Stromal cell of bone marrow (primary cell): ENCODE measurements at regions not wholly inside any gene's neighbourhood (a gene's known extent, or its start where the extent isn't known, plus 50 kb on each side); places are given as distances from the start of the nearest gene placed in this dataset.

Source experiments
- DNase-seq: peaks from one replicate; pipeline ENCODE4 v3.0.0-alpha.2; 2012; ENCODE audit warnings: low read depth

- DNase-seq: no peak
Observed at GRCh38 chr5:117803533-117803932, 1184.8 kb downstream of the DTWD2 start.

GRCh38 chr5:117801583-117801982 is 1186.8 kb downstream of the DTWD2 start:
- DNase-seq: no peak

DNA sequence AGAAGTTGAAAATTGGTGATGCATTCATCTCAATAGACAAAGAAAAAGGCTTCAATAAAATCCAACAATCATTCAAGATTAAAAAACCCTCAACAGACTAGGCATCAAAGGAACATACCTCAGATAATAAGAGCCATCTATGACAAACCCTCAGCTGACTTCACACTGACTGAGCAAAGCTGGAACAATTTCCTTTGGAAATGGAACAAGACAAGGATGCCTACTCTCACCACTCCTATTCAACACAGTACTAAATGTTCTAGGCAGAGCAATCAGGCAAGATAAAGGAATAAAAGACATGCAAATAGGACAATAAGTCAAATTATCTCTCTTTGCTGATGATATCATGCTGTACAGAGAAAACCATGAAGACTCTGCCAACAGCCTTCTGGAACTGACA is 1188.1 kb downstream of the DTWD2 start:
- no peak for DNase-seq

DNA sequence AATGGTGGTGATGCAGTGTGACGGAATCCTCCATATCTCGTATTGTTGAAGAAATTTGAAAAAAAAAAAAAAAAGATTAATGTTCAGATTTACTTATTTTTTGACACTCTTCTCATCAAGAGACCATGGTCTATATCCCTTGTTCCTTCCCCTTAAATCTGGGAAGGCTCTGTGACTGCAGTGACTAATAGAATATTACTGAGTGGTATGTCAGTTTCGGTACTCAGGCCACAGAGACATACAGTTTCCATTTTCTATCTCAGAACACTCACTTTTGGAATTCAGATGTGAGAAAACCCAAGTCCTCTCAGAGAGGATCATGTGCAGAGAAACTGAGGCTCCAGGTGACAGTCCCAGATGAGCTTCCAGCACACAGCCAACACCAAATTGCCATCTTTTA is 1193.5 kb downstream of the DTWD2 start:
- no peak for DNase-seq

- no peak for DNase-seq
Observed at GRCh38 chr5:117793963-117794362, 1194.4 kb downstream of the DTWD2 start.

DNA sequence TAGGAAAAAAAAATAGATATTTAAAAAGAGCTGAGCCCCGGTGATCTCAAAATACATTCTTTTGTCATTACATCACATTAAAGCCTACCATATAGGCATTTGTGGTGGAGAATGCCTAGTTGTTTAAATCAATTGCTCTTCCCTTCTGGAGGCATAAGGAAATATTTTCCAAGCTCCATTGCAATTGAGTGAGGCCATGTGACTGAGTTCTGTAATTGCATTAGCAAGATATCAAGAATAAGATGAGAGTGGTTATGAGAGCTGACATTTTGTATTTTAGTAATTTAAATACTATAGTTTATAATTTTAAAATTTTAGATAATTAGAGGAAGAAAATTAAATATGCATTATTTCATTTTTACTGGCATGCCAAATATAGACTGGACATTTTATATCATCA is 1195.9 kb downstream of the DTWD2 start:
- DNase-seq: no peak

DNA sequence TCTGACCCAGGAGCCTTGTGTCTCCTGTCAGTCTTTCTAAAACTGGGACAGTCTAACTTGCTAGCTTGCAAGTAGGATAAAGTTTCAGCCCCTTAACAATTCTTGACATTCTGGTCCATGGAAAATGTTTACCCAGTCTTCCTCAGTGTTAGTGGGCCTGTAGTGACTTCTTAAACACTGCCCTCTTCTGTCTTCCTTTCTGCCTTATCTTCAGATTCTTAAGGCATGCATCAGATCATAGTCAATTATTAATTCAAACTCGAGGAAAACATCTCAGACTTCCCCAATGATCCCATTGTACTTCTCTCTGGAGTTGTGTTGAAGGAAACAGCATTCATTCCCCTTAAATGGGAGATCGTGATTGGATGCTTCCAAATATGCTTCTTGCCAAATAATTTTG is 1199.8 kb downstream of the DTWD2 start:
- DNase-seq: no peak

- no peak for DNase-seq
Observed at GRCh38 chr5:117779171-117779570, 1204.5 kb upstream of the SEMA6A start.

GRCh38 chr5:117776977-117777376 is 1202.4 kb upstream of the SEMA6A start:
- no peak for DNase-seq

GRCh38 chr5:117769877-117770276 is 1195.3 kb upstream of the SEMA6A start:
- DNase-seq: no peak

- no peak for DNase-seq
Observed at GRCh38 chr5:117763271-117763670, 1188.6 kb upstream of the SEMA6A start.

- DNase-seq: no peak
Observed at GRCh38 chr5:117761186-117761585, 1186.6 kb upstream of the SEMA6A start.

- no peak for DNase-seq
Observed at GRCh38 chr5:117759849-117760499, 1185.4 kb upstream of the SEMA6A start.

DNA sequence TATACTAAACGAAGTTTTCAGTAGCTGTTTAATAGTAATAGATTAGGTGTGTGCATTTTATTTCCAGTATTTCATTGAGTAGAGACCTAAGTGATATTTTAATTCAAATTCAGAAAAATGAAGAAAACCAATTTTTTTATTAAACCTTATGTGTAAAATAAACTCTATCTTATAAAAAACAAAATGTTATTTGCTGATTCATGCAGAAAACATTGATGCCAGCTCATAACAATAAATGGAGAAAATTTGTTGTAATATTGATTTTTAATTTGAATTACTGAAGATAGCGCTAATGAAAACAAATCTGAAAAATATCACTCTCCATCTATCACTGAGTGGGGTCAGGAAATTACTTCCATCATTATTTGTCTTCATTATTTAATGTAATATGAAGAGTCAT is 1177.8 kb upstream of the SEMA6A start:
- DNase-seq: no peak

DNA sequence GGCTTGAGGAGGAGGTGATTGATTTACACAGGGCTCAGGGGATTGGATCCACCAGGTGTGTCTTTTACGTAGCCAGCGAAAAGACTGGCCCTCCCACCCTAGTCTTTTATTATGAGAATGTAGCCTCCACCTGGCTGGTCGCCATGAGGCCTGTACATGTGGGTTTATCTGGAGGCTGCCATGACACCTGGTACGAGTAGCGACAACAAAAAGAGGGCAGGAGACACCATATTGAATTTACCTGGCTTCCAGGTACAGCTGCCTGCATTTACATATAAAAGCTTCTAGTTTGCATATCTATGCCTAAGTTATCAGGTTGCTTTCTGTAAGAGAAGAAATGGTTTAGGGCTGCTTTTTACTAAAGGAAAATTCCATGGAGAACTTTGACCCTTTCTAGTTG is 1173.7 kb upstream of the SEMA6A start:
- no peak for DNase-seq

DNA sequence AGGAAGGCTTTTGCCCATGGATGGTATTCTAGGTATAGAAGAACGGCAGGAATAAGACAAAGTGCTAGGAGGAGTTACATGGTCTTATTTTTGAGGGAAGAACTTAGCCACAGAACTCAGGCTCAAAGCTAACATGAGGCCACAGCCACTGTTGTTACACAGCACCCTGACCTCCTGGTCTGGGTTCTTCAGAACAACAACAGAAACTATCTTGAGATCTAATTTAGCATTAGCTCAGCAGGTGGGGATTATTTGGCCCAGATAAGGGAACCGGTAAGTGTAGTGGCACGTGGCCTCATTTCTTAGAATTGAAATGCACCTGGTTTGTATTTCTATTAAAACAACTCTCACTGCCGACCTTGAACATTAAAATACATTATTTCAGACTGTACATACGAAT is 1168.7 kb upstream of the SEMA6A start:
- DNase-seq: no peak

GRCh38 chr5:117741655-117742206 is 1167.1 kb upstream of the SEMA6A start:
- no peak for DNase-seq

DNA sequence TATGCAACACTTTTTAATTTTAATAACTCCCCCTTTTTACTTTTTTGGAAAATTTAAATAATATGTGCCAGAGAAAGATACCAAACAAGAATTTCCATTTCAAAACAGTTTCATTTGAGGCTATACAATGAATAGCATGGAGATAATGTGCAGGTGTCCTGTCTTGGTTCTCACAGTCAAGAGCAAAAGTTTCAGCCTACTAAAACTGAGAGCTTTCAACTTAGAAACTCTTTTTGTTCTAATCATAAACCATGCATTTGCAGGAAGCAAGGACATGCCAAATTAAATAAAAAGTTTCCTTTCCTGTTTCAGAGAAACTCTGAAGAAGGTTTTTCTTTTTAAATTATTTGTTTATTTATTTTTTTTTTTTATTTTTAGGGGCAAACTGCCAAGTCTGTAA is 1165.6 kb upstream of the SEMA6A start:
- no peak for DNase-seq

DNA sequence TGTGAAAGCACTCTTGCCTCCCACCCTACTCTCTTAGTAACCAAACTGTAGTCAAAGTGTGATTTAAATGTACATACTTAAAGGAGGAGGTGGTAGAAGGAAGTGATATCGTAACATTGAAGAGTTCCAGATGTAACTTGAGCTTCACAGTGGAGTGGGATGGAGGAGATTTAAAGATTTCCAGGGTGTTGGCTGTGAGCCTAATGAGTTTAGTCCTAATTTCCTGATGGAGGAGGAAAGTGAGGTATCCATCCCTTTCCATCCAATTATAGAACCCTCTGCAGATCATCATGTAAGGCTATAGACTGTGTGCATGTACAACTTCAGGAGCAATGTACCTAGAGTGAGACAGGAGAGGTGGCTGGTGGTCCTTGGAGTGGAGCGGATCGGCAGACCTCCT is 1163.9 kb upstream of the SEMA6A start:
- no peak for DNase-seq

DNA sequence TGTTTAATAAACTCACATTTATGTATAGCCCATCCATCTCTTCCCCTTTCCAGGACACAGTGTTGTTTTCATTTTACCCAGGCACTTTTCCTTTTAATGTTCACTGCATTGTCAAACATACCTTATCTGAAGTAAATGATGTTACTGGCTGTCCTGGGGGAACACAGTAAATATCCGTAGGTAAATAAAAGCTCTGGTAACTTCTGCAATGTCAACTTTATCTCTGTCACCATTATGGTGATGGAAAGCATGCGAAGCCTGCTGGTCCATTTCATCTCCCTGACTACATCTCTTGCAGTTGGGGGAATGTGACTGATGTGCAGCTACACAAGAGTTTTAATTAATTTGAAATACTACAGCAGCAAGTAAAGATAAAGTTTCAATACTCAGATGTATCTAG is 1162.1 kb upstream of the SEMA6A start:
- no peak for DNase-seq

- no peak for DNase-seq
Observed at GRCh38 chr5:117734056-117734455, 1159.4 kb upstream of the SEMA6A start.

DNA sequence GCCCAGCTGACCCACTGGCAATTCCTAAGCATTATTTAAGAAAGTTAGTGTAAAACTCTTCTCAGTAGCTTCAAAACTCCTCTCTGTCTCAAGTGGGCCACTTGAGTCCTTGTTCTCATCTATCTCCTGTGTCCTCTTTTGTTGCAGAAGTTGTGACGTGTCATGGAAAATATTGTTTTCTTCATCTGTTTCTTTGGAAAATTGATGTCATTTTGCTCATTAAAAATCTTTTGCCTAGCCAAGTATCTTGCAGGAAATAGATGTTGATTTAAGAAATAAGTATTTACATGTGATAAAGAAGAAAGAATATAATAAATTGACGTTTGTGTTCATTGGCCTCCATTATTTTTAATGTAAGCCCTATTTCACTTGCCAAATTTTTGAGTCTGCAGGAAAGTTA is 1158.4 kb upstream of the SEMA6A start:
- no peak for DNase-seq

DNA sequence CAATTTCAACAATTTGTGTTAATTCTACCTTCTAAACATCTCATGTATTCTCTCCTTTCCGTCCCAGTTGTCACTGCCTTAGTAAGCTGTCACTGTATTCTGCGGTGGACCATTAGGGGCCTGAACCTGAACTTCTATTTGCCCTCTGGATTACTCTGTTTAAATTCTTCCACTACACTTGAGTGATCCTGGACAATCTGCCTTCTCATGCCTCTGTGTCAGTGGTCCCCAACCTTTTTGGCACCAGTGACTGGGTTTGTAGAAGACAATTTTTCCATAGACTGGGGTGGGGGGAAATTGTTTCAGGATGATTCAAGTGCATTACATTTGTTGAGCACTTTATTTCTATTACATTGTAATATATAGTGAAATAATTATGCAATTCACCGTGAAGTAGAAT is 1157.6 kb upstream of the SEMA6A start:
- no peak for DNase-seq

GRCh38 chr5:117731446-117731845 is 1156.8 kb upstream of the SEMA6A start:
- DNase-seq: no peak
